GM18951 (cell line): ENCODE measurements at regions not wholly inside any gene's neighbourhood (a gene's known extent, or its start where the extent isn't known, plus 50 kb on each side); places are given as distances from the start of the nearest gene placed in this dataset.

Experiments used
- POLR2A ChIP-seq: IDR thresholded peaks from 4 replicates; pipeline ENCODE4 v1.6.1; 2011; ENCODE audit warnings: mild to moderate bottlenecking; ENCODE audit not compliant: insufficient read length, insufficient read depth; ENCODE audit errors: extremely low read depth
- in situ Hi-C: fragments of 300-500 bp; cut with MboI; formaldehyde crosslinking; loops from one replicate; pipeline ENCODE4 v1.12.0; 2022; ENCODE audit warnings: low sequenced_read_pairs, mixed read lengths, inconsistent platforms; ENCODE audit not compliant: unreplicated experiment

GRCh38 chr6:113383701-113384100, 473.4 kb upstream of the MARCKS start:
- no peak for TF ChIP-seq POLR2A
- in situ Hi-C loops, result no loop called here

DNA sequence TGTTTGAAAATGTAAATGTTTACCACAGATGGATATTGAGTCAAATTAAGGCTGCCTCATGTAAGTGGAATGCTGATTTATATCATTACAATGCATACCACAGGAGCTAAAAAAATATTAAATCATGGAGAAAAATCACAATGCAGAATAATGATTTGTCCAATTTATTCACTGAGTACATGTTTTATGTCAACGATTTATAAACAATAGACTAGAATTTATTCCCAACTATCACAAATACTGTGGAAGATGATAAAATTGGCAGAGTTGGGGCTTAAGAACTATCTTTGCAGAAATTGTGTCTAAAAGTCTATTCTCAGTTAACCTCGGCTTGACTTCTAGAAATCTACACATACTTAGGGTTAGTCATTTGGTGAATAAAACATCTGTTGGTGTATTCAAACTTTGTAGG, 472.1 kb upstream of the MARCKS start:
- no peak for TF ChIP-seq POLR2A

DNA sequence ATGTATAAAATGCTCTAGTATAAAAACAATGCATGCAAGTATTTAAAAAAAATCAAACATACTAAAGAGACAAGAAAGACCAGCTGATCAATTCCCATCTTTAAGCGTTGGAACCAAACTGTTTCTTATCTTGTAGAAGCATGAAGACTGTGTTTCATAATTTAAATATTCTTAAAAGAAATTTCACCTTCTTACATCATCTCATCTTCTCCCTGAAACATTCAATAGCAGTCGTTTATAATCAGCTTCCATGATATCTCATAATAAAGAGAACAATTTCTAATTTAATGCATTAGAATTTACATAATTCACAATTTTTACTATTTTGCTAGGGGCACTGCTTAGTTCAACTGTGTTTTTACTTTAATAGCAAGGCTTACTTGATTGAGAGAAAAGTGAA, 468.1 kb upstream of the MARCKS start:
- no peak for TF ChIP-seq POLR2A
- in situ Hi-C loops, result no loop called here

More for the DNA sequence above, 472.1 kb upstream of the MARCKS start:
- in situ Hi-C loops, result no loop called here

- in situ Hi-C loops, result no loop called here
- no peak for TF ChIP-seq POLR2A
These were observed 464.5 kb upstream of the MARCKS start for GRCh38 chr6:113392551-113393055.

GRCh38 chr6:113394216-113394615, 462.9 kb upstream of the MARCKS start:
- in situ Hi-C loops, result no loop called here
- no peak for TF ChIP-seq POLR2A

- no peak for TF ChIP-seq POLR2A
- in situ Hi-C loops, result no loop called here
These were observed 462.4 kb upstream of the MARCKS start for GRCh38 chr6:113394729-113395128.

DNA sequence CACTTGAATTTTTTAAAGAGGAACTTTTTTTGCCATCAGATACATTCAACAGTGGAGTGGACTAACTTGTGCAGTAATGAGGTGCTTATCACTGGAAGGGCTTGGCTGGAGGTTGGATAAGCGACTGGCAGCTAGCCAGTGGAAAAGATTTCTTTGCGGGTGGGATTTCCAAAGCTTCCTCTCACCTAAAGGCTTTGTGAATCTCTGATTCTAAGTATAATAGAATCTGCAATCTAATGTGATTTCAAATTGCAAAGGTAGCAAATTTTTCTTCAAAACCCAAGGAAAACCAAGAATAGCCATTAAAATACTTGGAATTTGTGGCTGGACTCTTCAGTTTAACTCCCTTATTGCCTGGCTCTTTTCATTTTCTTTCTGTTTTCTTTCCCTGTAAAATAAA, 460.4 kb upstream of the MARCKS start:
- in situ Hi-C loops, result no loop called here
- TF ChIP-seq POLR2A, result no peak

DNA sequence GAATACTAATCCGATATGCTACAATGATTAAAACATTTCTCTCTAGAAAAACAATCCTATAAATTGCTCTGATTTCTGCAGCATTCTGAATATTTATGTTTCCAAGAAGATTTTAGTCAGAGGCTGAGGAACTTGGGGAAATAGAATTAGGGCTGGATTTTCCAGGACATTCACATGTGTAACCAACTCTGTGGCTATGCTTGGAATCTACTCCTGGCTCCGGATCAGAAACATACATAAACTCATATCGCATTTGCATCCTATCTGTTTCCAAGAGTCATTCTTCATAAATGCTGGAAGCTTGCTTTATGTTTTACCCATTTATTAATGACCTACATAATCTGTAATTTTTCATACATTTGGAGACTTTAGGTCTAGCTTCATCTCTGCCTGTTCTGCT, 459.9 kb upstream of the MARCKS start:
- no peak for TF ChIP-seq POLR2A
- in situ Hi-C loops, result no loop called here

- in situ Hi-C loops, result no loop called here
- no peak for TF ChIP-seq POLR2A
These were observed 455.9 kb upstream of the MARCKS start for GRCh38 chr6:113401231-113401630.

DNA sequence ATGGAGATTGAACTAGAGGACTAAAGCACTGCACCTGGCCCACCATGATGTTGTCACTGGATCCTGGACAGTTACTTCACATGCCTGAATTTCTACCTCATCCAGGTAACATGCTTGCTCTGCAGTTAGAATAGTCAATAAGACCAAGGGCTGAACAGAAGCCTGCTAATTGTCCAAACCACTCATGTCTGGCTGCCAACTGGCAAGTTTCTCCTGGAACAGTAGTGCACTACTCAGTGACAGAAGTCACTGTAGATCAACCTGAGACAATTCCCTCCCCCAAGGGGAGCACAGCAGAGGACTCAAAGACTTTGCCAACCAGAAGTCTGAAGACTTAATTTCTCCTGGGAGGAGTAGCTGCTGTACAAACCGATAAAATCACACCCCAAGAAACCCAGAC, 454.6 kb upstream of the MARCKS start:
- TF ChIP-seq POLR2A, result no peak
- in situ Hi-C loops, result no loop called here

GRCh38 chr6:113403966-113404595, 453.1 kb upstream of the MARCKS start:
- in situ Hi-C loops, result no loop called here
- TF ChIP-seq POLR2A, result no peak

DNA sequence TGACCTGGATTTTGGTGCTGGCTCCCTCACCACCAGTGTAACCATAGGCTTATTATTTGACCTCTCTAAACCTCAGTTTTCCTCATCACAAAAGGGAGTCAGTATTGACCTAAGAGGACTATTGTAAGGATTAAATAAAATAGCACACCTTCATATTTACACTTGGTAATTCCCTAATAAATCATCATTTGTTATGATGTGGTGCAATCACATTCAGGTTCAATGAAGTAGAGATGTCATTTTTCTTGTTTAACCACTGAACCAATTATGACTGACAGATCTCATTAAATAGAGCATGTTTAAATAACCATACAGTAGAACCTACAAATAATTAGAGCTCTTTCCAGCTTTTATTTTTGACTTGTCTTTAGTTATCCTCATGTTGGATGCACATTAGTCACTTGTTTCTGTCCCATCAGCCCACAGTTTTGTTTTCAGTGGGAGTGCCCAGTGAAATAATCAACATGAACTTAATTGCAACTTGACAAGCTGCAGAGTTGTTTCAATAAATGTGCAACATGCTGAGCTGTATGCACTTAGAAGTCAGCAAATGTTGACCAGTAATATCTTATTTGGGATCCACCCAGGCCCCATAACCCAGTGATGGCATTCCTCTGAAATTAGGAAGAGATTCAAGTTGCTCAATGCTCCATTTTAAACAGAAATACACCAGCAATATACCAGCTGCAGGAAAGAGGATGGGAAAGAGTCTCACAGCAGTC, 451.7 kb upstream of the MARCKS start:
- in situ Hi-C loops, result no loop called here
- no peak for TF ChIP-seq POLR2A

GRCh38 chr6:113406048-113406695, 451.0 kb upstream of the MARCKS start:
- no peak for TF ChIP-seq POLR2A
- in situ Hi-C loops, result no loop called here

- in situ Hi-C loops, result no loop called here
- no peak for TF ChIP-seq POLR2A
These were observed 446.1 kb upstream of the MARCKS start for GRCh38 chr6:113411011-113411410.
